ENCODE measurements at regions not wholly inside any gene's neighbourhood (a gene's known extent, or its start where the extent isn't known, plus 50 kb on each side); places are given as distances from the start of the nearest gene placed in this dataset.

- Histone ChIP-seq H3K4me2 (peak overlapping the region; percentile 74; the same call in 2 of the 3 replicates), H3K4me3 (no peak overlapping the region), H3K9me3 (no peaks in the 10 kb centered on the region), H3K27ac (peak overlapping the region; percentile 80 to 81), H3K4me1 (peaks cover 44% of the 10 kb centered on the region)
- ChIA-PET POLR2A (interaction anchor here (1.0 kb wide), 1 partner anchor 306 kb away, joined by 4 read pairs; the partner anchor contains the start of gene THBS1), CTCF (interaction anchor here (1.1 to 2.1 kb wide), 3 partner anchors 103 to 458 kb away, joined by 3 to 9 read pairs (median 3); partner anchors contain the start of gene THBS1)
- TF ChIP-seq E2F6 (IDR thresholded peaks at IDR 0.05; ENCODE audit: borderline replicate concordance, low read depth) (no peak), NR3C1 (IDR thresholded peaks at IDR 0.05) (no peak), CBX8 (IDR thresholded peaks at IDR 0.05) (no peak), NPAS2 (CRISPR knock-in tag; IDR thresholded peaks at IDR 0.05; ENCODE audit: borderline replicate concordance) (no peak), FOSL2 (IDR thresholded peaks at IDR 0.05) (no peak), FOSL2 (CRISPR knock-in tag; IDR thresholded peaks at IDR 0.05) (no peak), ZFP36 (IDR thresholded peaks at IDR 0.05; ENCODE audit: borderline replicate concordance, partially characterized antibody) (no peak), KDM5A (IDR thresholded peaks at IDR 0.05) (no peak), ELK1 (IDR thresholded peaks at IDR 0.05; ENCODE audit: low read depth, low read length) (no peak), MAX (IDR thresholded peaks at IDR 0.05) (no peak), JUN (IDR thresholded peaks at IDR 0.05) (no peak), HOXA7 (CRISPR knock-in tag; IDR thresholded peaks at IDR 0.05) (no peak)
- no peak for DNase-seq (ENCODE audit: low read depth in 1 of 2, low spot score in 1 of 2)
- ATAC-seq, result no peak
- FAIRE-seq, result no peak
- 83% methylated on average over 1 of the region's 3 CpGs for WGBS (ENCODE audit: missing lambda C conversion rate)
Measured at GRCh38 chr15:39275066-39275465, 305.8 kb upstream of the THBS1 start.

GRCh38 chr15:39279311-39279710 is 301.6 kb upstream of the THBS1 start:
- peaks cover 9% of the 10 kb centered on the region for H3K4me1 ChIP-seq
- DNase-seq (ENCODE audit: low read depth in 1 of 2, low spot score in 1 of 2) (no peak), FAIRE-seq (no peak), ATAC-seq (no peak)
- H3K4me3 ChIP-seq, result no peak overlapping the region
- no peak for TF ChIP-seq CBX8 (IDR thresholded peaks at IDR 0.05)
- TF ChIP-seq ZC3H11A (IDR thresholded peaks at IDR 0.05), result no peak
- no peak for TF ChIP-seq ZNF302 (CRISPR knock-in tag; IDR thresholded peaks at IDR 0.05)
- no peak for TF ChIP-seq PHF8 (IDR thresholded peaks at IDR 0.05; ENCODE audit: borderline replicate concordance, low read depth)
- no peak for TF ChIP-seq HOXB13 (CRISPR knock-in tag; IDR thresholded peaks at IDR 0.05; ENCODE audit: low read depth)
- TF ChIP-seq ATOH8 (CRISPR knock-in tag; IDR thresholded peaks at IDR 0.05; ENCODE audit: low read depth), result no peak
- no peak for TF ChIP-seq FOSL2 (IDR thresholded peaks at IDR 0.05)
- no peak for TF ChIP-seq FOSL2 (CRISPR knock-in tag; IDR thresholded peaks at IDR 0.05)
- no peak for TF ChIP-seq POLR2AphosphoS2 (conservative IDR thresholded peaks at IDR 0.05; ENCODE audit: low read length)
- TF ChIP-seq ESRRA (IDR thresholded peaks at IDR 0.05; ENCODE audit: borderline replicate concordance, low read length), result no peak
- TF ChIP-seq MAFK (IDR thresholded peaks at IDR 0.05; ENCODE audit: partially characterized antibody), result no peak
- ChIA-PET POLR2A (no interaction called here), CTCF (interaction anchor here (0.7 to 0.8 kb wide), 2 partner anchors 300 to 577 kb away, joined by 3 to 5 read pairs; no protein-coding TSS in a partner anchor)
- WGBS (ENCODE audit: missing lambda C conversion rate), result 86% methylated on average over 3 of the region's 3 CpGs
- H3K4me2 ChIP-seq, result no peak overlapping the region
- no peak overlapping the region for H3K27ac ChIP-seq
- H3K9me3 ChIP-seq, result no peaks in the 10 kb centered on the region

- 71% methylated on average over 1 of the region's 1 CpG for WGBS (ENCODE audit: missing lambda C conversion rate)
- DNase-seq (ENCODE audit: low read depth in 1 of 2, low spot score in 1 of 2) (no peak), FAIRE-seq (no peak), ATAC-seq (no peak)
- CTCF ChIA-PET, result no interaction called here
- Histone ChIP-seq H3K27ac (no peak overlapping the region), H3K4me3 (no peak overlapping the region), H3K4me2 (no peak overlapping the region), H3K4me1 (no peaks in the 10 kb centered on the region), H3K9me3 (no peaks in the 10 kb centered on the region)
- POLR2A ChIA-PET, result no interaction called here
- TF ChIP-seq NPAS2 (CRISPR knock-in tag; IDR thresholded peaks at IDR 0.05; ENCODE audit: borderline replicate concordance) (no peak), NFE2L2 (conservative IDR thresholded peaks at IDR 0.05; ENCODE audit: low read length) (no peak), HOXB5 (CRISPR knock-in tag; IDR thresholded peaks at IDR 0.05) (no peak), REST (IDR thresholded peaks at IDR 0.05) (no peak), RARB (CRISPR knock-in tag; IDR thresholded peaks at IDR 0.05) (no peak), MYC (IDR thresholded peaks at IDR 0.05; ENCODE audit: borderline replicate concordance, low read length) (no peak), FOSL2 (IDR thresholded peaks at IDR 0.05) (no peak), FOSL2 (CRISPR knock-in tag; IDR thresholded peaks at IDR 0.05) (no peak), EHMT2 (IDR thresholded peaks at IDR 0.05; ENCODE audit: low read depth) (no peak), TFCP2L1 (CRISPR knock-in tag; IDR thresholded peaks at IDR 0.05) (no peak), EHF (CRISPR knock-in tag; IDR thresholded peaks at IDR 0.05) (no peak), CBX2 (IDR thresholded peaks at IDR 0.05; ENCODE audit: borderline replicate concordance, low read depth) (no peak), SMC3 (IDR thresholded peaks at IDR 0.05) (no peak), HEYL (CRISPR knock-in tag; IDR thresholded peaks at IDR 0.05) (no peak)
Measured at GRCh38 chr15:39281094-39281493, 299.8 kb upstream of the THBS1 start.

Data from A549 (cell line).